Activated effector memory CD4-positive, alpha-beta T cell treated with Interleukin-2 at 50 U/mL for 16 hours (primary cell): ENCODE measurements at regions not wholly inside any gene's neighbourhood (a gene's known extent, or its start where the extent isn't known, plus 50 kb on each side); places are given as distances from the start of the nearest gene placed in this dataset.

ENCODE experiments used
- DNase-seq: peaks from one replicate; pipeline ENCODE4 v3.0.0-alpha.2; 2020

- no peak for DNase-seq
These were observed 432.8 kb downstream of the ANKRD50 start for GRCh38 chr4:124279741-124280140.

GRCh38 chr4:124282301-124282898 lies 430.1 kb downstream of the ANKRD50 start:
- no peak for DNase-seq

- DNase-seq = no peak
These were observed 423.6 kb downstream of the ANKRD50 start for GRCh38 chr4:124288706-124289486.

- DNase-seq = no peak
These were observed 421.9 kb downstream of the ANKRD50 start for GRCh38 chr4:124290678-124291077.

- DNase-seq = no peak
These were observed 417.1 kb downstream of the ANKRD50 start for GRCh38 chr4:124295413-124295812.

- no peak for DNase-seq
These were observed 407.6 kb downstream of the ANKRD50 start for GRCh38 chr4:124304941-124305340.

DNA sequence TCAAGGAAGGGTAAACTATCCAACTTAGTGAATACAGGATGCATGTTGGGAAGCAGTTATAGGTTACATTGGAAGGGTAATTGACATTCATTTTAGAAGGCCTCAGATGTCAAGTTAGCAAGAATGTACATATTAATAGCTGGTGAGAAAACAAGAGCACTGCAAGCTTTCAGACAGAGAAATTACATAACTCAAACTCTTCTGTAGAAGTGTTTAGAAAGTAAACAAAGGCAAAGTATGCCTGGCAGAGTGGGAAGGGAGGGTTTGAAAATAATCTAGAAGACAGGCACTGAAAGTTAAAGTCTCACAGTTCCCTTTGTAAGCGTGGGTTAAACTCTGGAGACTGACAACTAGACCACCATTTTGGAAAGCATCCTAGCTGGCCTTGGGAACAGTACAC lies 406.2 kb downstream of the ANKRD50 start:
- no peak for DNase-seq

DNA sequence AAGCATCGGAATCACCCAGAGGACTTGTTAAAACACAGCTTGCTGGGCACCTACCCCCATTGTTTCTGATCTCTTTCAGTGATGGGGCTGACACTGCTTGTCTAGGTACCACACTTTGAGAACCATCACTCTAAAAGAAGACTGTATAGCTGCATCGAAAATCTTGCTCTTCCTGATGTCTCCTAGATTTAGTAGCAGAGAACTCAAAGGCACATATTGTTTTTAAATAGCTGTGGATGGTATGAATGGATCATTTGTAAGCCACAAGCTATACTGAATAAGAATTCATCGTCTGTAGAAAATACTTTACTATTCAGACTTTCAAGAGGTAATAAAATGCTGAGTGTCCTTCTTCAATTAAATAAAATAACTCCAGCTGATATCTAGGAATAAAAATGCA lies 405.4 kb downstream of the ANKRD50 start:
- DNase-seq = no peak

- no peak for DNase-seq
These were observed 394.2 kb downstream of the ANKRD50 start for GRCh38 chr4:124318292-124318691.

GRCh38 chr4:124321364-124321763 lies 391.2 kb downstream of the ANKRD50 start:
- no peak for DNase-seq

- DNase-seq = no peak
These were observed 390.1 kb downstream of the ANKRD50 start for GRCh38 chr4:124322234-124323065.

DNA sequence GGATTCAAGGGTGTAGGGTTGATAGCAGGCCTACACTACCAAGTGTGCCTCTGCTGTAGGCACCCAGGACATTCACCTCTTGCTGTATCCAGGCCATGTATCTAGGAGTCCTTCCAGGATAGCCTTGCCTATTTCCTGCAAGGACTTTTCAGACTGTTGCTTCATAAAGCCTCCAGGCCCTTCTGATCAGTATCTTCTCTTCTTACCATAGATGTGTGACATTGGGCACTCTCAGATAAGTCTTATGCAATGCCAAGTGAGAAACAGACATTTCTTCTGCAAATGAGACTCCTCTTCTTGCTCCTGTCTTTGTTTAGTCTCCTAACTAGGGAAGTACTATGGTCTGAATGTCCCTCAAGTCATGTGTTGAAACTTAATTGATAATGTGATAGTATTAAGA lies 386.8 kb downstream of the ANKRD50 start:
- no peak for DNase-seq

- no peak for DNase-seq
These were observed 383.4 kb downstream of the ANKRD50 start for GRCh38 chr4:124329134-124329533.

GRCh38 chr4:124330045-124330444 lies 382.5 kb downstream of the ANKRD50 start:
- DNase-seq = no peak

DNA sequence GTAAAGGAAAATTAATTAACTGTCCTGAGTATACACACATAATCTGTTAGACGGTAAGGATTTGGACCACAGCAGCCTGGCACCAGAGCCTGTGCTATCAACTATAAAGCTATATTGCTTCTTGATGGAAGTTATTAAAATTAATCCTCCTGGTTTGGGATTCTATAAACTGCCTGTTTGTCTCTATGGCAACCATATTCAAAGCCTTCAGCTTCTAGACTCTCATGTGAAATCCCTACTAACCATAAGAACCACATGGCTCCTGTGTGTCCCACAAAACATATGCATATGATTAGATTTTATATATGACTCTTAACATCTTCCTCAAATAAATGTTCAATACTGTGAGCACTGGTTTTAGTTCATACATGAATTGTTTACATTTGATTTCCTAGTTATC lies 380.8 kb downstream of the ANKRD50 start:
- DNase-seq = no peak

- DNase-seq = no peak
These were observed 379.1 kb downstream of the ANKRD50 start for GRCh38 chr4:124333466-124333865.

DNA sequence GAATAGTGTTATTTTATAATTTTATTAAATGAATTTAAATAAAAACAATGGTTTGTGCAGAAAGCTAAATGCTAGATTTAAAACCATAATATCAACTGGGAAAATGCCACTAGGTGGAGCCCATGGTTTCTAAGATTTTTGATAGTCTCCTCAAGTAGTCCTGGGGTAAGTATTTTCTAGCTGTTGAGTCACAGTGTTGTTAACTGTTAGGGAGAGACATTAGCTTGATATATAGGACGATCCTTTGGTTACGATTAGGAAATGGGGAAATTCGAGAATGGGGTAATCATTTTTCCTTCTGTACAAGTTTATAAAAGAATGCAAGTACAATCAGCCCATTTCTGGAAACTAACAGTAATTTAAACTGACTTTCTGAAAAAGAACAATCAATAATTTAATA lies 378.4 kb downstream of the ANKRD50 start:
- DNase-seq = no peak

DNA sequence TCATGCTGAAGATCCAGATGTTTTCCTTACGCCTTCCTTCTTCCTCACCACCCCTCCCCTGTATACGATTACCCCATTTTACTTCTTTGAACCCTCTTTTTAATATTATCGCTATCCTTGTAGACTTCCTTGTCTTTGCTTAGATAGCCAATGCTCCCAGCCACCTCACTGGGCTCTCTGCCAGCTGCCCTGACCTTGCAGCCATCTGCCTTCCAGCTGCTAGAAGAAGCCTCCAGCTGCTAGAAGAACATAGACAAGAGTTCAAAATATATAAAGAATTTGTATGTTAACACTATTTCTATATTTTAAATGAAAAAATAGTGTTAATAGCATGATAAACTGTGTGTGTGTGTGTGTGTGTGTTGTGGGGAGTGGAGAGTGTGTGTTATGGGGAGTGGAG lies 374.7 kb downstream of the ANKRD50 start:
- DNase-seq = no peak

- no peak for DNase-seq
These were observed 368.8 kb downstream of the ANKRD50 start for GRCh38 chr4:124343661-124344171.

DNA sequence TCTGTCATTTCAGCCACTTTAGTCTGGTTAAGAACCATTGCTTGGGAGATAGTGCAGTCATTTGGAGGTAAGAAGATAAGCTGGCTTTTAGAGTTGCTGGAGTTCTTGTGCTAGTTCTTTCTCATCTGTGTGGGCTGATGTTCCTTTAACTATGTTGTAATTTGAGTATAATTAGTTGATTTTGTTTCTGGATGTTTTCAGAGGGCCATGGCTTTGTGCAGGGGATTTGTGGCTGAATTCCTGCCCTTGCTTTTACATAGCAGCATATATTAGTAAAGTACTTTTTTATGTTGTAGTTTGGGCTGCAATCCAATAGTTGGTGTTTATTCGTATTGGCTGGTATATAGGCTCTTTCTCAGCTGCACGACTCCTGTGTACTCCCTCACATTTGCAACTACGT lies 339.6 kb downstream of the ANKRD50 start:
- no peak for DNase-seq

DNA sequence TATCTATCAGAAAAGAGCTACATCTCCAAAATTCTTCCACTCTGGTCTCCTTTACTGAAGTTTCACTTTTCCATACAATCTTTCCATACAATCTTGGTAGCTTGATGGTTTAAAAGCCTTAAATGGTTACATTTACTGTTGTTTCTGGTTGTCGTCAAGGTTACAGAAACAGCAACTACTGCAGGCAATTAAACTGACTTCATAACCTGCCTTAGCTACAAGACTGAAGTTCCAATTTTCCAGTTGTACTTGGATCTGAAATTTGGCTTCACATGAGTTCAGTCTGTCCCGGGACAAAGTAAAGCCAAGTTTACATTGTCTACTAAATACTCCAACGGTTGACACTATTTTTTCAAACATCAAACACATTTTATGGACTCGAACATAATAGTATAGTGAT lies 326.4 kb downstream of the ANKRD50 start:
- no peak for DNase-seq

- no peak for DNase-seq
These were observed 325.9 kb downstream of the ANKRD50 start for GRCh38 chr4:124386648-124387047.

- DNase-seq = no peak
These were observed 322.9 kb downstream of the ANKRD50 start for GRCh38 chr4:124389591-124389990.

- no peak for DNase-seq
These were observed 321.7 kb downstream of the ANKRD50 start for GRCh38 chr4:124390861-124391260.
